HCT116 (cell line): ENCODE measurements at regions not wholly inside any gene's neighbourhood (a gene's known extent, or its start where the extent isn't known, plus 50 kb on each side); places are given as distances from the start of the nearest gene placed in this dataset.

Experiments used
- ATAC-seq: fragments of 200-7000 bp; cut with Tn5 transposase; 2 replicates; pipeline ENCODE4 v1.9.1; 2020; ENCODE audit warnings: mild to moderate bottlenecking, moderate library complexity
- BruUV-seq: library from RNA; stranded (reverse); fragments of 400-500 nt; replicated peaks from 2 replicates; lab custom pipeline; 2021; lab: Mats Ljungman, UMichigan
- CTCF ChIA-PET: fragments of 300-600 bp; sonication (Branson Sonifier 250); formaldehyde crosslinking; loops from one replicate; lab custom pipeline; 2021; ENCODE audit warnings: antibody characterized with exemption; lab: Charles Lee
- POLR2A ChIA-PET: fragments of 300-600, 350-600 bp; sonication (Branson Sonifier 250); formaldehyde crosslinking; loops from one replicate; lab custom pipeline; 2021; ENCODE audit warnings: antibody characterized with exemption; lab: Charles Lee
- RAD21 ChIA-PET, 2 experiments: fragments of 300-600 bp; sonication (Branson Sonifier 250); formaldehyde crosslinking; loops; one replicate each; lab custom pipeline; 2023; ENCODE audit warnings: low total read pairs in 2 of 2; ENCODE audit not compliant: uncharacterized antibody in 2 of 2, unreplicated experiment in 2 of 2, low non-redundant PET in 1 of 2; lab: Charles Lee
- DNase-seq: peaks from one replicate; pipeline ENCODE4 v3.0.0-alpha.2; 2010; ENCODE audit warnings: low read depth, low spot score
- H2AFZ ChIP-seq: fragments of 200-600 bp; shearing (Covaris generic), sonication (generic); 2 replicates; pipeline ENCODE4 v1.6.1; 2017; ENCODE audit warnings: low read depth, mixed run types, mixed read lengths, antibody characterized with exemption, low read length; ENCODE audit not compliant: poor library complexity, severe bottlenecking
- H3K27ac ChIP-seq: 2 replicates; pipeline ENCODE4 v1.5.1; 2012; ENCODE audit warnings: low read depth, low read length
- H3K27me3 ChIP-seq: fragments of 200-600 bp; sonication (generic); 2 replicates; pipeline ENCODE4 v1.6.1; 2016; ENCODE audit warnings: mixed run types, low read length, mixed read lengths; ENCODE audit not compliant: insufficient read depth
- H3K36me3 ChIP-seq, 2 experiments: fragments of 200-500 bp in 1 of 2; fragments of 200-600 bp in 1 of 2; sonication (Bioruptor generic) in 1 of 2; sonication (generic) in 1 of 2; 2 replicates each; pipeline versions ENCODE4 v1.5.1 to v1.6.1; 2014 to 2016; ENCODE audit warnings: low read length in 2 of 2, inconsistent platforms in 1 of 2, mixed read lengths in 1 of 2, mixed run types in 1 of 2; ENCODE audit not compliant: insufficient read depth in 2 of 2, control insufficient read depth in 1 of 2
- H3K4me1 ChIP-seq, 2 experiments: fragments of 200-600 bp in 1 of 2; sonication (generic) in 1 of 2; 2 replicates each; pipeline versions ENCODE4 v1.5.1 to v1.6.1; 2012 to 2017; ENCODE audit warnings: low read length in 2 of 2, inconsistent platforms in 1 of 2, mild to moderate bottlenecking in 1 of 2, mixed read lengths in 1 of 2, mixed run types in 1 of 2, moderate library complexity in 1 of 2; ENCODE audit not compliant: insufficient read depth in 2 of 2, control insufficient read depth in 1 of 2
- H3K4me2 ChIP-seq: fragments of 200-600 bp; sonication (generic); 2 replicates; pipeline ENCODE4 v1.6.1; 2017; ENCODE audit warnings: mixed run types, low read length, mixed read lengths
- H3K4me3 ChIP-seq, 2 experiments: fragments of 200-600 bp in 1 of 2; sonication (generic) in 1 of 2; replicated peaks in 1 of 2; 2 replicates each; pipeline ENCODE4 v1.5.1; 2011 to 2016; ENCODE audit warnings: low read length in 2 of 2, control low read depth in 1 of 2, low read depth in 1 of 2, mild to moderate bottlenecking in 1 of 2, mixed read lengths in 1 of 2, mixed run types in 1 of 2
- H3K79me2 ChIP-seq: fragments of 200-600 bp; sonication (generic); 2 replicates; pipeline ENCODE4 v1.6.1; 2017; ENCODE audit warnings: mild to moderate bottlenecking, mixed run types, low read length, moderate library complexity, mixed read lengths; ENCODE audit not compliant: insufficient read depth
- H3K9ac ChIP-seq: fragments of 200-600 bp; sonication (generic); 2 replicates; pipeline ENCODE4 v1.6.1; 2016; ENCODE audit warnings: low read length, mixed read lengths
- H3K9me2 ChIP-seq: fragments of 200-600 bp; sonication (generic), shearing (Covaris generic); 2 replicates; pipeline ENCODE4 v1.6.1; 2017; ENCODE audit warnings: mixed run types, mild to moderate bottlenecking, moderate library complexity; ENCODE audit not compliant: insufficient read depth
- H3K9me3 ChIP-seq, 2 experiments: fragments of 200-500 bp in 1 of 2; fragments of 200-600 bp in 1 of 2; sonication (Bioruptor generic) in 1 of 2; sonication (generic) in 1 of 2; 2 replicates each; pipeline ENCODE4 v1.6.1; 2014 to 2017; ENCODE audit warnings: low read length in 2 of 2, mixed read lengths in 2 of 2, inconsistent platforms in 1 of 2, low read depth in 1 of 2, mild to moderate bottlenecking in 1 of 2, mixed run types in 1 of 2, moderate library complexity in 1 of 2; ENCODE audit not compliant: control insufficient read depth in 1 of 2, insufficient read depth in 1 of 2
- H4K20me1 ChIP-seq: fragments of 200-600 bp; sonication (generic), shearing (Covaris generic); 2 replicates; pipeline ENCODE4 v1.6.1; 2017; ENCODE audit warnings: mixed run types, mild to moderate bottlenecking, moderate library complexity; ENCODE audit not compliant: insufficient read depth
- CEBPB ChIP-seq: IDR thresholded peaks from 2 replicates; pipeline ENCODE4 v1.6.1; 2012; ENCODE audit warnings: low read depth
- ELF1 ChIP-seq: IDR thresholded peaks from 2 replicates; pipeline ENCODE4 v1.6.1; 2012; ENCODE audit warnings: low read depth, borderline replicate concordance
- EZH2 ChIP-seq: fragments of 200-600 bp; sonication (generic); IDR thresholded peaks from 2 replicates; pipeline ENCODE4 v1.6.1; 2017; ENCODE audit warnings: antibody characterized with exemption, mixed run types
- EZH2phosphoT487 ChIP-seq: fragments of 200-600 bp; IDR thresholded peaks from 2 replicates; pipeline ENCODE4 v1.6.1; 2018; ENCODE audit warnings: antibody characterized with exemption, borderline replicate concordance
- SIN3A ChIP-seq: IDR thresholded peaks from 2 replicates; pipeline ENCODE4 v1.6.1; 2012; ENCODE audit warnings: low read depth
- SRF ChIP-seq: IDR thresholded peaks from 2 replicates; pipeline ENCODE4 v1.6.1; 2012; ENCODE audit warnings: low read depth
- intact Hi-C: fragments of 100-400 bp; cut with micrococcal nuclease; formaldehyde crosslinking; loops from 2 replicates; pipeline ENCODE4 v1.10.0; 2022
- TF ChIP-seq, protein P1 (sequence below): IDR thresholded peaks from 2 replicates; pipeline ENCODE4 v1.6.1; 2012
- TF ChIP-seq, protein P2 (sequence below): IDR thresholded peaks from 2 replicates; pipeline ENCODE4 v1.6.1; 2012; ENCODE audit warnings: low read depth
- TF ChIP-seq, protein P3 (sequence below): IDR thresholded peaks from 2 replicates; pipeline ENCODE4 v1.6.1; 2012

DNA sequence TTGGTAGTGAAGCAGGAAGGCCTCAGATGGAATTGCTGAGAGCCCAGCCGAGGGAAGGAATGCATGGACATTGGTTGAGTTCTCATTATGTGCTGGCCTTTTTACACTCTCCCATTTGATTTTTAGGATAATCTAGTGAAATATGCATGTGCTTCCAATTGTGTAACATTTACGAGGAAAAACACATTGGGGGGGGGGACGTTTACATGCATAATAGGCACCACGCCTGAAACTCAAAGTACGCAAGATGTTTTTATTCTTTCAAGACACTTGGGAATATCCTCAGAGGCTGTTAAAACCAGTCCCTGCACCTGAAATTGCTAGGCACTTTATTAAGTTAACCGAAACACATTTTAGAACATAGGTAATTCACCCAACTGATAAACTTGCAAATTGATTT is 118.5 kb upstream of the CDH4 start:
- no TSS peak for BruUV-seq
- Histone ChIP-seq H3K36me3 (no peaks in the 10 kb centered on the region), H3K4me2 (no peak overlapping the region), H4K20me1 (no peaks in the 10 kb centered on the region), H3K9me3 (peaks cover 7 to 14% of the 10 kb centered on the region in 2 experiments; a peak in 2 of 4 replicates), H3K4me1 (no peaks in the 10 kb centered on the region), H3K27me3 (no peaks in the 10 kb centered on the region), H3K9me2 (no peaks in the 10 kb centered on the region), H3K27ac (no peak overlapping the region), H3K79me2 (no peaks in the 10 kb centered on the region), H3K4me3 (no peak overlapping the region), H2AFZ (no peak overlapping the region), H3K9ac (no peak overlapping the region)
- ATAC-seq, result no peak
- intact Hi-C loops, result no loop called here
- DNase-seq, result no peak
- ChIA-PET POLR2A (no interaction called here), RAD21 (no interaction called here), CTCF (no interaction called here)
- TF ChIP-seq ELF1 (no peak), SRF (no peak), EZH2 (no peak), EZH2phosphoT487 (no peak), CEBPB (no peak), SIN3A (no peak)
- TF ChIP-seq, protein P1, sequence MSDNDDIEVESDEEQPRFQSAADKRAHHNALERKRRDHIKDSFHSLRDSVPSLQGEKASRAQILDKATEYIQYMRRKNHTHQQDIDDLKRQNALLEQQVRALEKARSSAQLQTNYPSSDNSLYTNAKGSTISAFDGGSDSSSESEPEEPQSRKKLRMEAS, result no peak
- TF ChIP-seq, protein P2, sequence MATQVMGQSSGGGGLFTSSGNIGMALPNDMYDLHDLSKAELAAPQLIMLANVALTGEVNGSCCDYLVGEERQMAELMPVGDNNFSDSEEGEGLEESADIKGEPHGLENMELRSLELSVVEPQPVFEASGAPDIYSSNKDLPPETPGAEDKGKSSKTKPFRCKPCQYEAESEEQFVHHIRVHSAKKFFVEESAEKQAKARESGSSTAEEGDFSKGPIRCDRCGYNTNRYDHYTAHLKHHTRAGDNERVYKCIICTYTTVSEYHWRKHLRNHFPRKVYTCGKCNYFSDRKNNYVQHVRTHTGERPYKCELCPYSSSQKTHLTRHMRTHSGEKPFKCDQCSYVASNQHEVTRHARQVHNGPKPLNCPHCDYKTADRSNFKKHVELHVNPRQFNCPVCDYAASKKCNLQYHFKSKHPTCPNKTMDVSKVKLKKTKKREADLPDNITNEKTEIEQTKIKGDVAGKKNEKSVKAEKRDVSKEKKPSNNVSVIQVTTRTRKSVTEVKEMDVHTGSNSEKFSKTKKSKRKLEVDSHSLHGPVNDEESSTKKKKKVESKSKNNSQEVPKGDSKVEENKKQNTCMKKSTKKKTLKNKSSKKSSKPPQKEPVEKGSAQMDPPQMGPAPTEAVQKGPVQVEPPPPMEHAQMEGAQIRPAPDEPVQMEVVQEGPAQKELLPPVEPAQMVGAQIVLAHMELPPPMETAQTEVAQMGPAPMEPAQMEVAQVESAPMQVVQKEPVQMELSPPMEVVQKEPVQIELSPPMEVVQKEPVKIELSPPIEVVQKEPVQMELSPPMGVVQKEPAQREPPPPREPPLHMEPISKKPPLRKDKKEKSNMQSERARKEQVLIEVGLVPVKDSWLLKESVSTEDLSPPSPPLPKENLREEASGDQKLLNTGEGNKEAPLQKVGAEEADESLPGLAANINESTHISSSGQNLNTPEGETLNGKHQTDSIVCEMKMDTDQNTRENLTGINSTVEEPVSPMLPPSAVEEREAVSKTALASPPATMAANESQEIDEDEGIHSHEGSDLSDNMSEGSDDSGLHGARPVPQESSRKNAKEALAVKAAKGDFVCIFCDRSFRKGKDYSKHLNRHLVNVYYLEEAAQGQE, result no peak
- TF ChIP-seq, protein P3, sequence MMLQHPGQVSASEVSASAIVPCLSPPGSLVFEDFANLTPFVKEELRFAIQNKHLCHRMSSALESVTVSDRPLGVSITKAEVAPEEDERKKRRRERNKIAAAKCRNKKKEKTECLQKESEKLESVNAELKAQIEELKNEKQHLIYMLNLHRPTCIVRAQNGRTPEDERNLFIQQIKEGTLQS, result no peak
